ENCODE measurements at regions not wholly inside any gene's neighbourhood (a gene's known extent, or its start where the extent isn't known, plus 50 kb on each side); places are given as distances from the start of the nearest gene placed in this dataset.

GRCh38 chr10:37681617-37681999, 175.8 kb downstream of the ZNF248 start:
- DNase-seq (ENCODE audit: low spot score): no peak
- Histone ChIP-seq H3K4me1 (ENCODE audit: control insufficient read depth in 4 of 4, insufficient read depth in 4 of 4, low read length in 3 of 4) (no peaks in the 10 kb centered on the region), H3K4me3 (ENCODE audit: low read depth in 1 of 3, low read length in 3 of 3) (no peak overlapping the region), H3K27me3 (ENCODE audit: control insufficient read depth in 4 of 4, insufficient read depth in 4 of 4, low read length in 3 of 4) (no peaks in the 10 kb centered on the region), H3K9me3 (ENCODE audit: control insufficient read depth in 4 of 4, low read length in 3 of 4) (peaks cover 0 to 5% (median under 1%) of the 10 kb centered on the region in 4 donors), H3K9ac (ENCODE audit: low read depth in 1 of 2, low read length in 2 of 2) (no peak overlapping the region), H3K36me3 (ENCODE audit: control insufficient read depth in 4 of 4, insufficient read depth in 3 of 4, low read depth in 1 of 4, low read length in 3 of 4) (no peaks in the 10 kb centered on the region), H3K27ac (ENCODE audit: low read depth in 1 of 2, low read length in 2 of 2) (no peak overlapping the region)
- no peak for TF ChIP-seq ZBTB33 (IDR thresholded peaks at IDR 0.05)
- TF ChIP-seq GABPA (IDR thresholded peaks at IDR 0.05 in 1 of 2, conservative IDR thresholded peaks at IDR 0.05 in 1 of 2): no peak
- no peak for TF ChIP-seq HNF4G (IDR thresholded peaks at IDR 0.05)
- no peak for TF ChIP-seq EGR1 (IDR thresholded peaks at IDR 0.05; ENCODE audit: low read depth in 2 of 2)
- no peak for TF ChIP-seq JUND (IDR thresholded peaks at IDR 0.05)
- no peak for TF ChIP-seq CTCF (IDR thresholded peaks at IDR 0.05; ENCODE audit: low read depth, low read length, missing input control)
- no peak for TF ChIP-seq RAD21 (IDR thresholded peaks at IDR 0.05)
- no peak for TF ChIP-seq ATF3 (IDR thresholded peaks at IDR 0.05)
- 81% methylated on average over 12 of the region's 12 CpGs for WGBS

- Histone ChIP-seq H3K4me1 (ENCODE audit: control insufficient read depth in 4 of 4, insufficient read depth in 4 of 4, low read length in 3 of 4) (no peaks in the 10 kb centered on the region), H3K36me3 (ENCODE audit: control insufficient read depth in 4 of 4, insufficient read depth in 3 of 4, low read depth in 1 of 4, low read length in 3 of 4) (no peaks in the 10 kb centered on the region), H3K27ac (ENCODE audit: low read depth in 1 of 2, low read length in 2 of 2) (no peak overlapping the region), H3K9ac (ENCODE audit: low read depth in 1 of 2, low read length in 2 of 2) (no peak overlapping the region), H3K4me3 (ENCODE audit: low read depth in 1 of 3, low read length in 3 of 3) (no peak overlapping the region), H3K27me3 (ENCODE audit: control insufficient read depth in 4 of 4, insufficient read depth in 4 of 4, low read length in 3 of 4) (no peaks in the 10 kb centered on the region), H3K9me3 (ENCODE audit: control insufficient read depth in 4 of 4, low read length in 3 of 4) (peaks cover 0 to 5% (median under 1%) of the 10 kb centered on the region in 4 donors)
- DNase-seq (ENCODE audit: low spot score): no peak
- 75% methylated on average over 52 of the region's 52 CpGs for WGBS
- TF ChIP-seq HNF4G (IDR thresholded peaks at IDR 0.05) (no peak), JUND (IDR thresholded peaks at IDR 0.05) (no peak), TAF1 (conservative IDR thresholded peaks at IDR 0.05) (no peak), FOXA2 (IDR thresholded peaks at IDR 0.05) (no peak), ATF3 (IDR thresholded peaks at IDR 0.05) (no peak), CTCF (IDR thresholded peaks at IDR 0.05; ENCODE audit: low read depth, low read length, missing input control) (no peak), MAX (IDR thresholded peaks at IDR 0.05) (no peak), REST (IDR thresholded peaks at IDR 0.05) (no peak), NR2F2 (IDR thresholded peaks at IDR 0.05) (no peak), YY1 (IDR thresholded peaks at IDR 0.05) (no peak), RAD21 (IDR thresholded peaks at IDR 0.05) (no peak), EGR1 (IDR thresholded peaks at IDR 0.05; ENCODE audit: low read depth in 2 of 2) (no peak), GABPA (IDR thresholded peaks at IDR 0.05 in 1 of 2, conservative IDR thresholded peaks at IDR 0.05 in 1 of 2) (no peak), HNF4A (conservative IDR thresholded peaks at IDR 0.05) (no peak), ZBTB33 (IDR thresholded peaks at IDR 0.05) (no peak)
Observed at GRCh38 chr10:37680716-37681616, 176.4 kb downstream of the ZNF248 start.

Data from liver (tissue), 8 donors.